IMR-90 (cell line): ENCODE measurements at regions not wholly inside any gene's neighbourhood (a gene's known extent, or its start where the extent isn't known, plus 50 kb on each side); places are given as distances from the start of the nearest gene placed in this dataset.

Experiments used
- ATAC-seq: fragments of 200-7000 bp; cut with Tn5 transposase; 2 replicates; pipeline ENCODE4 v1.9.1; 2020; ENCODE audit warnings: low read depth, mild to moderate bottlenecking, moderate library complexity
- BruUV-seq: library from RNA; stranded (reverse); fragments of 400-500 nt; replicated peaks from 2 replicates; lab custom pipeline; 2021; lab: Mats Ljungman, UMichigan
- CTCF ChIA-PET: fragments of 300-600 bp; formaldehyde crosslinking; extraction: SDS; loops from one replicate; lab custom pipeline; 2021; ENCODE audit warnings: antibody characterized with exemption; lab: Yijun Ruan, JAX
- POLR2A ChIA-PET: fragments of 300-600 bp; sonication (Branson Sonifier 250); formaldehyde crosslinking; loops from one replicate; lab custom pipeline; 2022; ENCODE audit warnings: antibody characterized with exemption; ENCODE audit not compliant: unreplicated experiment; lab: Charles Lee
- DNase-seq: peaks from one replicate; pipeline ENCODE4 v3.0.0; 2013
- H2AFZ ChIP-seq: replicated peaks from 2 replicates; pipeline ENCODE3; 2013; ENCODE audit warnings: low read length, mild to moderate bottlenecking; ENCODE audit not compliant: poor library complexity
- H2AK5ac ChIP-seq: 2 replicates; pipeline ENCODE4 v1.6.1; 2013; ENCODE audit warnings: low read depth, low read length, inconsistent platforms
- H2AK9ac ChIP-seq: replicated peaks from 2 replicates; pipeline ENCODE3; 2013; ENCODE audit warnings: mild to moderate bottlenecking, low read depth, low read length, moderate library complexity; ENCODE audit not compliant: poor library complexity
- H2BK120ac ChIP-seq: 2 replicates; pipeline ENCODE4 v1.6.1; 2013; ENCODE audit warnings: low read depth, low read length, inconsistent platforms
- H2BK15ac ChIP-seq: 3 replicates; pipeline ENCODE4 v1.6.1; 2013; ENCODE audit warnings: low read depth, low read length, inconsistent platforms
- H2BK20ac ChIP-seq: 2 replicates; pipeline ENCODE4 v1.6.1; 2013; ENCODE audit warnings: low read depth, mild to moderate bottlenecking, inconsistent platforms, low read length, moderate library complexity
- H2BK5ac ChIP-seq: 2 replicates; pipeline ENCODE4 v1.6.1; 2013; ENCODE audit warnings: mild to moderate bottlenecking, low read depth, low read length, inconsistent platforms; ENCODE audit not compliant: poor library complexity, severe bottlenecking
- H3K14ac ChIP-seq: replicated peaks from 2 replicates; pipeline ENCODE4 v1.6.1; 2013; ENCODE audit warnings: low read depth, low read length, inconsistent platforms
- H3K18ac ChIP-seq: 2 replicates; pipeline ENCODE4 v1.6.1; 2013; ENCODE audit warnings: low read depth, low read length, control low read depth
- H3K23ac ChIP-seq: 2 replicates; pipeline ENCODE4 v1.6.1; 2013; ENCODE audit warnings: low read depth, low read length, inconsistent platforms
- H3K27ac ChIP-seq: 2 replicates; pipeline ENCODE4 v1.5.1; 2013; ENCODE audit warnings: mild to moderate bottlenecking, control low read depth, low read length; ENCODE audit not compliant: insufficient read depth
- H3K27me3 ChIP-seq: 2 replicates; pipeline ENCODE4 v1.6.1; 2013; ENCODE audit warnings: low read length; ENCODE audit not compliant: control insufficient read depth, insufficient read depth
- H3K36me3 ChIP-seq: 2 replicates; pipeline ENCODE4 v1.6.1; 2013; ENCODE audit warnings: low read length, mixed read lengths; ENCODE audit not compliant: control insufficient read depth, insufficient read depth
- H3K4ac ChIP-seq: 2 replicates; pipeline ENCODE4 v1.6.1; 2013; ENCODE audit warnings: low read depth, low read length, inconsistent platforms
- H3K4me1 ChIP-seq: 2 replicates; pipeline ENCODE4 v1.6.1; 2013; ENCODE audit warnings: low read length, mixed read lengths; ENCODE audit not compliant: control insufficient read depth, insufficient read depth
- H3K4me2 ChIP-seq: 2 replicates; pipeline ENCODE4 v1.6.1; 2013; ENCODE audit warnings: low read depth, mild to moderate bottlenecking, control low read depth, low read length, moderate library complexity
- H3K4me3 ChIP-seq: 2 replicates; pipeline ENCODE4 v1.5.1; 2013; ENCODE audit warnings: low read depth, mild to moderate bottlenecking, control low read depth, low read length, moderate library complexity; ENCODE audit not compliant: insufficient read depth
- H3K56ac ChIP-seq: 2 replicates; pipeline ENCODE4 v1.6.1; 2013; ENCODE audit warnings: low read length, inconsistent platforms; ENCODE audit not compliant: insufficient read depth; ENCODE audit errors: extremely low read depth
- H3K79me1 ChIP-seq, 2 experiments: 2 replicates each; pipeline ENCODE4 v1.6.1; 2013; ENCODE audit warnings: low read length in 2 of 2, inconsistent platforms in 1 of 2, low read depth in 1 of 2
- H3K9ac ChIP-seq: 2 replicates; pipeline ENCODE4 v1.6.1; 2013; ENCODE audit warnings: low read depth, low read length, control low read depth
- H3K9me1 ChIP-seq: 2 replicates; pipeline ENCODE4 v1.6.1; 2013; ENCODE audit warnings: low read length, inconsistent platforms; ENCODE audit not compliant: insufficient read depth
- H3K9me3 ChIP-seq: 2 replicates; pipeline ENCODE4 v1.6.1; 2013; ENCODE audit warnings: low read length; ENCODE audit not compliant: control insufficient read depth, insufficient read depth
- H4K20me1 ChIP-seq: 2 replicates; pipeline ENCODE4 v1.6.1; 2013; ENCODE audit warnings: low read length, inconsistent platforms; ENCODE audit not compliant: insufficient read depth
- H4K5ac ChIP-seq: 2 replicates; pipeline ENCODE4 v1.6.1; 2013; ENCODE audit warnings: mild to moderate bottlenecking, low read depth, low read length, control low read depth
- H4K8ac ChIP-seq, 2 experiments: 2 replicates each; pipeline ENCODE4 v1.6.1; 2013; ENCODE audit warnings: low read depth in 2 of 2, low read length in 2 of 2, control low read depth in 1 of 2, inconsistent platforms in 1 of 2
- H4K91ac ChIP-seq: 2 replicates; pipeline ENCODE4 v1.6.1; 2013; ENCODE audit warnings: low read depth, low read length, inconsistent platforms; ENCODE audit not compliant: insufficient read depth
- BHLHE40 ChIP-seq: fragments of 150-350 bp; IDR thresholded peaks from 2 replicates; pipeline ENCODE4 v1.6.1; 2016; ENCODE audit warnings: mild to moderate bottlenecking, low read depth, low read length
- CEBPB ChIP-seq: IDR thresholded peaks from 2 replicates; pipeline ENCODE4 v1.6.1; 2012; ENCODE audit warnings: low read depth, low read length, improper control_type of control experiment
- CHD1 ChIP-seq: IDR thresholded peaks from 2 replicates; pipeline ENCODE4 v1.6.1; 2012; ENCODE audit warnings: low read depth, low read length, improper control_type of control experiment
- FOS ChIP-seq: fragments of 150-350 bp; IDR thresholded peaks from 2 replicates; pipeline ENCODE4 v1.6.1; 2016; ENCODE audit warnings: low read depth, low read length
- MAFK ChIP-seq: IDR thresholded peaks from 2 replicates; pipeline ENCODE4 v1.6.1; 2012; ENCODE audit warnings: low read depth, low read length, improper control_type of control experiment
- MAZ ChIP-seq: IDR thresholded peaks from 2 replicates; pipeline ENCODE4 v1.6.1; 2012; ENCODE audit warnings: low read depth, mild to moderate bottlenecking, low read length, improper control_type of control experiment, moderate library complexity, borderline replicate concordance
- MXI1 ChIP-seq: IDR thresholded peaks from 2 replicates; pipeline ENCODE4 v1.6.1; 2012; ENCODE audit warnings: low read depth, mild to moderate bottlenecking, low read length, moderate library complexity, borderline replicate concordance
- NFE2L2 ChIP-seq: fragments of 150-350 bp; IDR thresholded peaks from 2 replicates; pipeline ENCODE4 v1.6.1; 2016; ENCODE audit warnings: low read depth, mild to moderate bottlenecking, low read length
- POLR2A ChIP-seq: IDR thresholded peaks from 2 replicates; pipeline ENCODE4 v1.6.1; 2012; ENCODE audit warnings: mild to moderate bottlenecking, low read depth, low read length
- RAD21 ChIP-seq: IDR thresholded peaks from 2 replicates; pipeline ENCODE4 v1.6.1; 2012; ENCODE audit warnings: low read length, improper control_type of control experiment
- RCOR1 ChIP-seq: IDR thresholded peaks from 2 replicates; pipeline ENCODE4 v1.6.1; 2012; ENCODE audit warnings: mild to moderate bottlenecking, low read length, improper control_type of control experiment; ENCODE audit not compliant: insufficient replicate concordance
- RFX5 ChIP-seq: IDR thresholded peaks from 2 replicates; pipeline ENCODE4 v1.8.0; 2012; ENCODE audit warnings: low read depth, mild to moderate bottlenecking, low read length, moderate library complexity
- SMC3 ChIP-seq: fragments of 150-350 bp; IDR thresholded peaks from 2 replicates; pipeline ENCODE4 v1.6.1; 2016; ENCODE audit warnings: low read depth, mild to moderate bottlenecking, antibody characterized with exemption, low read length, moderate library complexity
- WGBS, 2 experiments: methylation state at CpG; one replicate each; pipeline versions ENCODE4 v1.1.5 to v1.1.7; 2013; ENCODE audit warnings: missing lambda C conversion rate in 2 of 2; ENCODE audit not compliant: insufficient read length in 1 of 2; ENCODE audit errors: extremely low coverage in 2 of 2; 5-methylcytosine and 5-hydroxymethylcytosine counted together
- dilution Hi-C: fragments of 300-500 bp; cut with HindIII; formaldehyde crosslinking; loops from one replicate; pipeline ENCODE4 v1.14.3; 2018; ENCODE audit warnings: low sequenced_read_pairs; ENCODE audit not compliant: unreplicated experiment
- in situ Hi-C: fragments of 300-500 bp; cut with MboI; formaldehyde crosslinking; loops from 3 replicates; pipeline ENCODE4 v1.14.3; 2019; ENCODE audit warnings: low sequenced_read_pairs, inconsistent platforms, mixed read lengths
- intact Hi-C: fragments of 100-400 bp; cut with micrococcal nuclease; formaldehyde crosslinking; loops from 2 replicates; pipeline ENCODE4 v1.10.0; 2022
- TF ChIP-seq, protein P1 (sequence below): conservative IDR thresholded peaks from 2 replicates; pipeline ENCODE4 v1.5.1; 2012; ENCODE audit warnings: mild to moderate bottlenecking, low read depth, low read length, improper control_type of control experiment
- TF ChIP-seq, protein P2 (sequence below): fragments of 150-350 bp; IDR thresholded peaks from 2 replicates; pipeline ENCODE4 v1.6.1; 2016; ENCODE audit warnings: low read depth, mild to moderate bottlenecking, low read length, moderate library complexity, borderline replicate concordance
- TF ChIP-seq, protein P3 (sequence below): fragments of 150-350 bp; IDR thresholded peaks from 2 replicates; pipeline ENCODE4 v1.6.1; 2017; ENCODE audit warnings: mild to moderate bottlenecking, antibody characterized with exemption, low read length, low read depth

DNA sequence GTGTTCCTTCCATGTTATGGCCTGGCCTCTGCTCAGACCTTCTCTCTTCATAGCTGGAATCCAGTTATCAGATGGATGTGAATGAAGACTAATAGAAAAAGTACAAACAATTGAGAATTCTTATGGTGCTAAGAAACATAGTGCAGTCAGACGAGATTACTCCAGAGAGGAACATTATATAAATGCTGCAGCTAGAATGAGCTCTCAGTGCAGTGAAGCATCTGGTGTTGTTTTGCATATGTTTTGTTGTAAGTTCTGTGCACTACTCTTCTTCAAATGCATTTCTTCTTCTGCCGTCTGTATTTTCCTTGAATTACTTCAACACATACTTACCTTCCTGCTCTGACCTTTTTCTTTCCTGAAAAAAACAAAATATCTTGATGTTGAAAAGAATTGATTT, 602.4 kb upstream of the CDH18 start:
- intact Hi-C loops (no loop called here), dilution Hi-C loops (no loop called here), in situ Hi-C loops (no loop called here)
- no CpG with 5 or more reads among the region's 2 CpGs for WGBS, 2 experiments
- no peaks in the 10 kb centered on the region for H3K27me3 ChIP-seq
- H3K4ac ChIP-seq, result no peak overlapping the region
- H4K20me1 ChIP-seq, result no peaks in the 10 kb centered on the region
- CTCF ChIA-PET, result no interaction called here
- no peak overlapping the region for H2BK5ac ChIP-seq
- no peak overlapping the region for H3K14ac ChIP-seq
- no peaks in the 10 kb centered on the region for H3K4me1 ChIP-seq
- POLR2A ChIA-PET, result no interaction called here
- H3K23ac ChIP-seq, result no peak overlapping the region
- no peak overlapping the region for H4K8ac ChIP-seq
- H3K4me2 ChIP-seq, result no peak overlapping the region
- H3K36me3 ChIP-seq, result no peaks in the 10 kb centered on the region
- no peak overlapping the region for H2BK120ac ChIP-seq
- H3K9me3 ChIP-seq, result no peaks in the 10 kb centered on the region
- no peaks in the 10 kb centered on the region for H3K9me1 ChIP-seq
- no peak overlapping the region for H2AFZ ChIP-seq
- ATAC-seq, result no peak
- no peak overlapping the region for H3K9ac ChIP-seq
- no peak overlapping the region for H2AK5ac ChIP-seq
- H4K5ac ChIP-seq, result no peak overlapping the region
- H4K91ac ChIP-seq, result no peak overlapping the region
- H2BK15ac ChIP-seq, result no peak overlapping the region
- no peak overlapping the region for H3K4me3 ChIP-seq
- H2BK20ac ChIP-seq, result no peak overlapping the region
- no peak overlapping the region for H3K56ac ChIP-seq
- no peak for DNase-seq
- TF ChIP-seq, protein P1, sequence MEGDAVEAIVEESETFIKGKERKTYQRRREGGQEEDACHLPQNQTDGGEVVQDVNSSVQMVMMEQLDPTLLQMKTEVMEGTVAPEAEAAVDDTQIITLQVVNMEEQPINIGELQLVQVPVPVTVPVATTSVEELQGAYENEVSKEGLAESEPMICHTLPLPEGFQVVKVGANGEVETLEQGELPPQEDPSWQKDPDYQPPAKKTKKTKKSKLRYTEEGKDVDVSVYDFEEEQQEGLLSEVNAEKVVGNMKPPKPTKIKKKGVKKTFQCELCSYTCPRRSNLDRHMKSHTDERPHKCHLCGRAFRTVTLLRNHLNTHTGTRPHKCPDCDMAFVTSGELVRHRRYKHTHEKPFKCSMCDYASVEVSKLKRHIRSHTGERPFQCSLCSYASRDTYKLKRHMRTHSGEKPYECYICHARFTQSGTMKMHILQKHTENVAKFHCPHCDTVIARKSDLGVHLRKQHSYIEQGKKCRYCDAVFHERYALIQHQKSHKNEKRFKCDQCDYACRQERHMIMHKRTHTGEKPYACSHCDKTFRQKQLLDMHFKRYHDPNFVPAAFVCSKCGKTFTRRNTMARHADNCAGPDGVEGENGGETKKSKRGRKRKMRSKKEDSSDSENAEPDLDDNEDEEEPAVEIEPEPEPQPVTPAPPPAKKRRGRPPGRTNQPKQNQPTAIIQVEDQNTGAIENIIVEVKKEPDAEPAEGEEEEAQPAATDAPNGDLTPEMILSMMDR, result no peak
- TF ChIP-seq POLR2A (no peak), NFE2L2 (no peak), RFX5 (no peak), RAD21 (no peak), MAFK (no peak), MXI1 (no peak), FOS (no peak), BHLHE40 (no peak), MAZ (no peak), SMC3 (no peak), RCOR1 (no peak), CEBPB (no peak), CHD1 (no peak)
- TF ChIP-seq, protein P2, sequence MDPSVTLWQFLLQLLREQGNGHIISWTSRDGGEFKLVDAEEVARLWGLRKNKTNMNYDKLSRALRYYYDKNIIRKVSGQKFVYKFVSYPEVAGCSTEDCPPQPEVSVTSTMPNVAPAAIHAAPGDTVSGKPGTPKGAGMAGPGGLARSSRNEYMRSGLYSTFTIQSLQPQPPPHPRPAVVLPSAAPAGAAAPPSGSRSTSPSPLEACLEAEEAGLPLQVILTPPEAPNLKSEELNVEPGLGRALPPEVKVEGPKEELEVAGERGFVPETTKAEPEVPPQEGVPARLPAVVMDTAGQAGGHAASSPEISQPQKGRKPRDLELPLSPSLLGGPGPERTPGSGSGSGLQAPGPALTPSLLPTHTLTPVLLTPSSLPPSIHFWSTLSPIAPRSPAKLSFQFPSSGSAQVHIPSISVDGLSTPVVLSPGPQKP, result no peak
- TF ChIP-seq, protein P3, sequence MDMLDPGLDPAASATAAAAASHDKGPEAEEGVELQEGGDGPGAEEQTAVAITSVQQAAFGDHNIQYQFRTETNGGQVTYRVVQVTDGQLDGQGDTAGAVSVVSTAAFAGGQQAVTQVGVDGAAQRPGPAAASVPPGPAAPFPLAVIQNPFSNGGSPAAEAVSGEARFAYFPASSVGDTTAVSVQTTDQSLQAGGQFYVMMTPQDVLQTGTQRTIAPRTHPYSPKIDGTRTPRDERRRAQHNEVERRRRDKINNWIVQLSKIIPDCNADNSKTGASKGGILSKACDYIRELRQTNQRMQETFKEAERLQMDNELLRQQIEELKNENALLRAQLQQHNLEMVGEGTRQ, result no peak
- H3K27ac ChIP-seq, result no peak overlapping the region
- H3K79me1 ChIP-seq, result no peaks in the 10 kb centered on the region
- no TSS peak for BruUV-seq
- no peak overlapping the region for H2AK9ac ChIP-seq
- no peak overlapping the region for H3K18ac ChIP-seq
